PC-3 (cell line): ENCODE measurements at regions not wholly inside any gene's neighbourhood (a gene's known extent, or its start where the extent isn't known, plus 50 kb on each side); places are given as distances from the start of the nearest gene placed in this dataset.

Source experiments
- ATAC-seq: fragments of 200-7000 bp; cut with Tn5 transposase; 2 replicates; pipeline ENCODE4 v1.9.1; 2020; ENCODE audit warnings: mild to moderate bottlenecking, moderate library complexity
- BruUV-seq: library from RNA; stranded (reverse); fragments of 400-500 nt; replicated peaks from 2 replicates; lab custom pipeline; 2021; lab: Mats Ljungman, UMichigan
- CTCF ChIA-PET: fragments of 300-600 bp; sonication (Branson Sonifier 250); formaldehyde crosslinking; loops from one replicate; lab custom pipeline; 2022; ENCODE audit warnings: antibody characterized with exemption; lab: Charles Lee
- POLR2A ChIA-PET: fragments of 300-600 bp; sonication (Branson Sonifier 250); formaldehyde crosslinking; loops from one replicate; lab custom pipeline; 2022; ENCODE audit warnings: antibody characterized with exemption; ENCODE audit not compliant: unreplicated experiment; lab: Charles Lee
- DNase-seq: peaks from one replicate; pipeline ENCODE4 v3.0.0-alpha.2; 2015
- H2AFZ ChIP-seq: fragments of 300-600 bp; sonication (generic); 2 replicates; pipeline ENCODE4 v1.6.0; 2016; ENCODE audit warnings: antibody characterized with exemption, low read length
- H3F3A ChIP-seq: fragments of 300-600 bp; sonication (generic); one replicate; pipeline ENCODE4 v1.6.0; 2017; ENCODE audit warnings: antibody characterized with exemption, low read length, control low read depth, mild to moderate bottlenecking; ENCODE audit not compliant: unreplicated experiment
- H3K27ac ChIP-seq: fragments of 300-600 bp; sonication (generic); 2 replicates; pipeline ENCODE4 v1.5.1; 2016; ENCODE audit warnings: mild to moderate bottlenecking, low read length
- H3K27me3 ChIP-seq: fragments of 300-600 bp; sonication (generic); 2 replicates; pipeline ENCODE4 v1.6.1; 2016; ENCODE audit warnings: low read length, mixed read lengths
- H3K36me3 ChIP-seq: fragments of 300-600 bp; sonication (generic); 2 replicates; pipeline ENCODE4 v1.6.1; 2016; ENCODE audit warnings: low read depth, mixed run types, low read length, mixed read lengths
- H3K4me1 ChIP-seq: fragments of 300-600 bp; sonication (generic); 2 replicates; pipeline ENCODE4 v1.5.1; 2016; ENCODE audit warnings: low read length; ENCODE audit not compliant: insufficient read depth
- H3K4me2 ChIP-seq: fragments of 300-600 bp; sonication (generic); 2 replicates; pipeline ENCODE4 v1.6.0; 2016; ENCODE audit warnings: low read length
- H3K4me3 ChIP-seq: fragments of 300-600 bp; sonication (generic); 2 replicates; pipeline ENCODE4 v1.5.1; 2016; ENCODE audit warnings: mild to moderate bottlenecking, low read length, mixed read lengths
- H3K79me2 ChIP-seq: fragments of 300-600 bp; sonication (generic); 2 replicates; pipeline ENCODE4 v1.6.1; 2017; ENCODE audit warnings: low read length, mixed read lengths
- H3K9ac ChIP-seq: fragments of 300-600 bp; sonication (generic); 2 replicates; pipeline ENCODE4 v1.6.0; 2016; ENCODE audit warnings: mild to moderate bottlenecking, low read length
- H3K9me2 ChIP-seq: fragments of 300-600 bp; sonication (generic); replicated peaks from 2 replicates; pipeline ENCODE4 v1.6.1; 2016; ENCODE audit warnings: mixed run types, low read length, mixed read lengths
- H3K9me3 ChIP-seq: fragments of 300-600 bp; sonication (generic); 2 replicates; pipeline ENCODE4 v1.6.1; 2016; ENCODE audit warnings: low read length, mixed read lengths
- H4K20me1 ChIP-seq: fragments of 300-600 bp; sonication (generic); 2 replicates; pipeline ENCODE4 v1.6.1; 2016; ENCODE audit warnings: low read length, mixed read lengths
- CTCF ChIP-seq: fragments of 300-600 bp; sonication (generic); conservative IDR thresholded peaks from 2 replicates; pipeline ENCODE4 v1.5.1; 2017; ENCODE audit warnings: antibody characterized with exemption, low read depth, mild to moderate bottlenecking, low read length
- EZH2 ChIP-seq: fragments of 300-600 bp; sonication (generic); IDR thresholded peaks from one replicate; pipeline ENCODE4 v1.6.1; 2017; ENCODE audit warnings: antibody characterized with exemption, mild to moderate bottlenecking, low read length; ENCODE audit not compliant: unreplicated experiment
- EZH2phosphoT487 ChIP-seq: fragments of 300-600 bp; sonication (generic); IDR thresholded peaks from 2 replicates; pipeline ENCODE4 v1.6.1; 2018; ENCODE audit warnings: mild to moderate bottlenecking, antibody characterized with exemption, low read length, borderline replicate concordance
- intact Hi-C: fragments of 100-400 bp; cut with micrococcal nuclease; formaldehyde crosslinking; loops from 2 replicates; pipeline ENCODE4 v1.9.0; 2023

DNA sequence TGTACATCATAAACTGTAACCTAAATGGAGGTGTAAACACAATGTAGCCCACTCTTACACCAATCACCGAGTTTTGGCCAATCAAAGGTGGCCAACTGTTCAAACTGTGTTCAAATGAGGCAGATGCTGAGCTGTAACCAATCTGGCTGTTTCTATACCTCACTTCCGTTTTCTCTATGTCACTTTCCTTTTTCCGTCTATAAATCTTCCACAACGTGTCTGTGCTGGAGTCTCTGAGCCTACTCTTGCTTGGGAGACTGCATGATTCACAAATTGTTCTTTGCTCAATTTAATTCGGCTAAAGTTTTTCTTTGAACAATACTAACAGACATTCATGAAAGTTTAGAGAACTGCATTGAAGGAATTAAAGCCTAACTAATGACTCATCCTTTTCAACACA, 547.1 kb upstream of the USP15 start:
- DNase-seq, result no peak
- intact Hi-C loops, result no loop called here

DNA sequence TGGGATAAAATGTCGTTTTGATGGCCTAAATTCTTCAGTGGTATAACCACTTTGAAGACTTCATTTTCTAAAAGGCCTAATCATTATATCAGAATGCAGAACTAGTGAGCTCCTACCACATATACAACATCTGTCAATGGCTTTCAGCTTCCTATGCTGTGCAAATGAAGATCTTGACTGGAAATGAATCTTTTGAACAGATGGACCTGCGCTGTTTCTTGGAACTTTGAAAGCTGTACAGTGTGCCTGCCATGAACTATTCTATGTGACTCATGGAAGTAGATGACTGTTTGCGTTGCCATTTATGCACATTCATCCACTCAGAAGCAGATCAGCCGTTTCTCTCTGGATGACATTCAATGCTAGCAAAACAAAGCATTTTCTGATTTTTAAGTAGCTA, 542.2 kb upstream of the USP15 start:
- no peak for ATAC-seq
- Histone ChIP-seq H3K4me1 (no peaks in the 10 kb centered on the region), H3K4me3 (no peak overlapping the region), H2AFZ (no peak overlapping the region), H4K20me1 (no peaks in the 10 kb centered on the region), H3K36me3 (no peaks in the 10 kb centered on the region), H3K9me3 (no peaks in the 10 kb centered on the region), H3K9ac (no peak overlapping the region), H3K79me2 (no peaks in the 10 kb centered on the region), H3K9me2 (no peaks in the 10 kb centered on the region), H3F3A (no peaks in the 10 kb centered on the region), H3K27ac (no peak overlapping the region), H3K4me2 (no peak overlapping the region), H3K27me3 (no peaks in the 10 kb centered on the region)
- TF ChIP-seq EZH2phosphoT487, result no peak
- no peak for TF ChIP-seq CTCF
- TF ChIP-seq EZH2, result no peak
- intact Hi-C loops, result no loop called here
- BruUV-seq, result no TSS peak
- ChIA-PET CTCF (no interaction called here), POLR2A (no interaction called here)
- DNase-seq, result no peak

More for the DNA sequence above, 547.1 kb upstream of the USP15 start:
- ChIA-PET POLR2A (no interaction called here), CTCF (no interaction called here)
- Histone ChIP-seq H3K9ac (no peak overlapping the region), H3K9me3 (0 out of 2 replicates have a peak, but pooled peaks cover 3% of the 10 kb centered on the region), H3K4me3 (no peak overlapping the region), H3K27me3 (no peaks in the 10 kb centered on the region), H3K79me2 (no peaks in the 10 kb centered on the region), H3K4me1 (no peaks in the 10 kb centered on the region), H4K20me1 (no peaks in the 10 kb centered on the region), H2AFZ (no peak overlapping the region), H3K9me2 (no peaks in the 10 kb centered on the region), H3K4me2 (no peak overlapping the region), H3K27ac (no peak overlapping the region), H3F3A (no peaks in the 10 kb centered on the region), H3K36me3 (no peaks in the 10 kb centered on the region)
- BruUV-seq, result no TSS peak
- no peak for ATAC-seq
- TF ChIP-seq EZH2 (no peak), CTCF (no peak), EZH2phosphoT487 (no peak)

GRCh38 chr12:61739925-61740324, 520.3 kb upstream of the USP15 start:
- Histone ChIP-seq H3K27me3 (no peaks in the 10 kb centered on the region), H3F3A (no peaks in the 10 kb centered on the region), H3K79me2 (no peaks in the 10 kb centered on the region), H3K9me2 (no peaks in the 10 kb centered on the region), H3K9ac (no peak overlapping the region), H3K36me3 (no peaks in the 10 kb centered on the region), H3K4me3 (no peak overlapping the region), H3K27ac (no peak overlapping the region), H2AFZ (no peak overlapping the region), H3K4me1 (peaks cover 8% of the 10 kb centered on the region; the same call in 1 of the 2 replicates), H3K9me3 (no peaks in the 10 kb centered on the region), H4K20me1 (no peaks in the 10 kb centered on the region), H3K4me2 (no peak overlapping the region)
- intact Hi-C loops, result loop anchor here (10.0 kb wide), 1 partner anchor 185 kb away; no protein-coding TSS in a partner anchor
- ChIA-PET CTCF (no interaction called here), POLR2A (no interaction called here)
- no peak for DNase-seq
- BruUV-seq, result no TSS peak
- TF ChIP-seq CTCF (no peak), EZH2 (no peak), EZH2phosphoT487 (no peak)
- no peak for ATAC-seq
